Epithelial cell of proximal tubule (primary cell): ENCODE measurements at regions not wholly inside any gene's neighbourhood (a gene's known extent, or its start where the extent isn't known, plus 50 kb on each side); places are given as distances from the start of the nearest gene placed in this dataset.

Experiments used
- DNase-seq: peaks from one replicate; pipeline ENCODE4 v3.0.0-alpha.2; 2011; ENCODE audit warnings: low read depth
- H3K4me3 ChIP-seq: 2 replicates; pipeline ENCODE4 v1.5.1; 2011; ENCODE audit warnings: low read depth, mild to moderate bottlenecking, low read length
- CTCF ChIP-seq: conservative IDR thresholded peaks from 2 replicates; pipeline ENCODE4 v1.5.1; 2012; ENCODE audit warnings: low read depth, mild to moderate bottlenecking, low read length

DNA sequence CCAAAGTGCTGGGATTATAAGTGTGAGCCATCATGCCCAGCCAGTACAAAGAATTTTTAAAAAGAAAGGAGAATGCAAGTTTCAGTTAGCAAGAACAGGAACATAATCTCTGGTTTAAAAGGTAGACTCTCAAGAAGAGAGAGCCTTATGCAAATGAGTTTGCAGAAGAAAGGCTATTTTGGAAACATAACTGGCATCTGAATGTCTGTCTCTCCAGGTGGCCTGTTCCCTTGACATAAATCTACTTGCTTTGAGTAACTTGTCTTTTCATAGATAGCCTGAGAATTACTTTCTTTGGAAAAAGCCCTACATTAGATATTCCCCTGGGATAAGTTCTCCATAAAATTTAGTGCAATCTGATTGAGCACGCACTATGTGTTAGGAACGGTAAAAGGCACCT is 109.6 kb downstream of the ICOS start:
- no peak overlapping the region for H3K4me3 ChIP-seq
- TF ChIP-seq CTCF, result no peak
- no peak for DNase-seq

DNA sequence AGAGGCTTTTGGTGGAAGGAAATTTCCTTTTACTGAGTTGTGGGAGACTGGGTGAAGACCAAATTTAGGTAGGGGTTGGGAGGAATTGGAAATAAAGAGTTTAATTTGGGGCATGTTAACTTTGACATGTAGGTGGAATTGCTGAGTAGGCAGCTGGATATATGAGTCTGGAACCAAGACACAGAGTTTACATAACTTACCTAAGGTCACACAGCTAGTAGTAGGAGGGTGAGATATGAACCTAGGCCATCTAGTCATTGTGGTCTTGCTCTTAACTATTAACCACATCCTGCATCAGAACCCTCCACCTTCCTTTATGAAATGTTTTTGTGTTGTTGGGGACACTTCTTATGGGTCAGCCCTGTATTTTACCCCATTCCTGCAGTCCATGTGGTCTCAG is 113.1 kb downstream of the ICOS start:
- H3K4me3 ChIP-seq, result no peak overlapping the region
- TF ChIP-seq CTCF, result no peak
- no peak for DNase-seq

DNA sequence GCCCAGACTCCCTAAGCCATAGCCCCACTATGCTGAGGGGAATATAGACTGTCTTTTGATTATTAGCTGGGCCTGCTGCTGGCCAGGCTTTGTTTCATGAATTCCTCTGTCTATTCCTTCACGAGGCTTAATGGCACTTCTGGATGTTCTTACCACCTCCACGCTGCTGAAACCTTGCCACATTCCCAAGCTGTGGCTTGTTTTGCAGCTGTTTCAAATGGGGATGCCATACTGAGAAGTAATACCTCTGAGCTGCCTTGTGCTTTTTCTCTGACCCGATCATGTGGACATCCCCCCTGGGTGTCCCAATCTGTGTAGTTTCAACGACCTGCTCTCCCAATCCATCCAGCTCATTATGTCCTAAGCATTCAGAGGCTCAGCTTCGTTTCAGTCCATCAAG is 114.1 kb downstream of the ICOS start:
- TF ChIP-seq CTCF, result no peak
- no peak overlapping the region for H3K4me3 ChIP-seq
- DNase-seq, result no peak

- peak; percentile 50 for TF ChIP-seq CTCF
- DNase-seq, result no peak
These were observed 114.9 kb downstream of the ICOS start for GRCh38 chr2:204051476-204051875.

DNA sequence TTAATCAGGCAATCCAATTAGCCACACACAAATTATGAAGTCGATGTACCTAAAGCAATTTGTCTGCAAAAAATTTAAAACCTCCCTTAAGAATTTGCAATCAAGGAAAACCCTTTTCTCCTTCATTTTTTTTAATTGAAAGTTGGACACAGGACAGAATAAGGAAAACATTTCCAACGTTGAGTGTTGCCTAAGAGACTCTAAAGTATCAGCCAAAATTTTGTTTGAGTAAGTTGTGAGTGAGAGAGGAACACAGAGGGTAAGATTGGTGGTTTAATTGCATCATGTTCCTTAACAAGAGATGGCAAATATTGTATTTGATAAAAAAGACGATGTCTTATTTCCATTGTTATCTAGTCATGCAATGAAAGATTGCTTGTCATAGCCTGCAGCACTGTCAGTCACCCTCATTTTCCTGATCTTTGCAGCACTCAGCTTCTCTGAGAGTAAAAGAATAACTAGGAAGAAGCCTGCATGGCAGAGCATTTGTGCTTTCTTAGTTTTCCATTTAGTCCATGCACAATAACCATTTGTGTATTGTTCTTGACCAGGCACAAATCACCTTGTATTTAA is 115.5 kb downstream of the ICOS start:
- no peak overlapping the region for H3K4me3 ChIP-seq
- TF ChIP-seq CTCF, result no peak
- no peak for DNase-seq

More at GRCh38 chr2:204051476-204051875, 114.9 kb downstream of the ICOS start:
- H3K4me3 ChIP-seq, result no peak overlapping the region

- no peak overlapping the region for H3K4me3 ChIP-seq
- no peak for TF ChIP-seq CTCF
- no peak for DNase-seq
These were observed 122.5 kb downstream of the ICOS start for GRCh38 chr2:204059016-204059415.

DNA sequence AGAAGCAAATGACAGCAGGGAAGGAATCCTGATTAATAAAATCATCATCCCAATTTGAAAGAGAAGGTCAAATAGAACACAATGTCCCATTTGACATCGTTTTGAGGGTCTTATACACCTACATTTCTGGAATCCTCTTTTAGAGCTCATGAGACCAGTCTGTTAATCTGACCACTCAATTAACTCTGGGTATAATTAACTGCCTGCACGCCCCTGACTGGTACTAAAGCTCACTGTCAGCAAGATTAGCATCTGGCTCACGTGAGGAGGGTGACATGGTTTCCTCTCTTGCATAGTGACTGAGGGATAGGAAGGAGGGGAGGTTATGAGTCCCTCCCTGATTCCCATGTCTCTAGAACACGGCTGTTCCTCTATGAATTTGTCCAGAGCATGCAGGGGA is 124.3 kb downstream of the ICOS start:
- DNase-seq, result no peak
- no peak overlapping the region for H3K4me3 ChIP-seq
- no peak for TF ChIP-seq CTCF
